DMS153 treated with DMSO at 0.1 percent for 48 hours (cell line): ENCODE measurements at regions not wholly inside any gene's neighbourhood (a gene's known extent, or its start where the extent isn't known, plus 50 kb on each side); places are given as distances from the start of the nearest gene placed in this dataset.
"Not testable (repeated sequence)": the region's sequence is repeated elsewhere in the genome, so short reads cannot be mapped to it uniquely, and the experiment has no call there.

Experiments
- DNase-seq: peaks from one replicate; lab custom pipeline; 2025; ENCODE audit not compliant: unreplicated experiment; lab: John Stamatoyannopoulos, UW

- no peak for DNase-seq
Measured at GRCh38 chr6:113068570-113068969, 721.4 kb downstream of the RFPL4B start.

- not testable (repeated sequence) for DNase-seq
Measured at GRCh38 chr6:113070681-113071080, 723.6 kb downstream of the RFPL4B start.

GRCh38 chr6:113073611-113074191 lies 726.6 kb downstream of the RFPL4B start:
- no peak for DNase-seq

GRCh38 chr6:113076116-113076515 lies 729.0 kb downstream of the RFPL4B start:
- no peak for DNase-seq

GRCh38 chr6:113076816-113077215 lies 729.7 kb downstream of the RFPL4B start:
- no peak for DNase-seq

GRCh38 chr6:113077794-113078193 lies 730.7 kb downstream of the RFPL4B start:
- DNase-seq: no peak

- DNase-seq: no peak
Measured at GRCh38 chr6:113078791-113079190, 731.7 kb downstream of the RFPL4B start.

GRCh38 chr6:113082745-113083144 lies 735.6 kb downstream of the RFPL4B start:
- no peak for DNase-seq

- DNase-seq: no peak
Measured at GRCh38 chr6:113083947-113084346, 736.8 kb downstream of the RFPL4B start.

GRCh38 chr6:113089056-113089455 lies 741.9 kb downstream of the RFPL4B start:
- no peak for DNase-seq

GRCh38 chr6:113092795-113093194 lies 745.7 kb downstream of the RFPL4B start:
- no peak for DNase-seq

GRCh38 chr6:113094779-113095178 lies 747.6 kb downstream of the RFPL4B start:
- no peak for DNase-seq

GRCh38 chr6:113095841-113096240 lies 748.7 kb downstream of the RFPL4B start:
- DNase-seq: no peak

GRCh38 chr6:113102761-113103160 lies 754.4 kb upstream of the MARCKS start:
- DNase-seq: no peak

GRCh38 chr6:113103634-113104361 lies 753.3 kb upstream of the MARCKS start:
- DNase-seq: no peak

- no peak for DNase-seq
Measured at GRCh38 chr6:113104541-113104940, 752.6 kb upstream of the MARCKS start.

- no peak for DNase-seq
Measured at GRCh38 chr6:113104951-113105350, 752.2 kb upstream of the MARCKS start.

GRCh38 chr6:113110211-113110610 lies 746.9 kb upstream of the MARCKS start:
- DNase-seq: no peak

- DNase-seq: no peak
Measured at GRCh38 chr6:113111550-113111949, 745.6 kb upstream of the MARCKS start.

GRCh38 chr6:113112086-113112485 lies 745.1 kb upstream of the MARCKS start:
- no peak for DNase-seq

GRCh38 chr6:113115196-113115595 lies 741.9 kb upstream of the MARCKS start:
- no peak for DNase-seq

- DNase-seq: no peak
Measured at GRCh38 chr6:113120224-113120581, 736.9 kb upstream of the MARCKS start.
